COLO668 (cell line): ENCODE measurements at regions not wholly inside any gene's neighbourhood (a gene's known extent, or its start where the extent isn't known, plus 50 kb on each side); places are given as distances from the start of the nearest gene placed in this dataset.

Source experiments
- DNase-seq: peaks from one replicate; lab custom pipeline; 2025; ENCODE audit not compliant: unreplicated experiment; lab: John Stamatoyannopoulos, UW

DNA sequence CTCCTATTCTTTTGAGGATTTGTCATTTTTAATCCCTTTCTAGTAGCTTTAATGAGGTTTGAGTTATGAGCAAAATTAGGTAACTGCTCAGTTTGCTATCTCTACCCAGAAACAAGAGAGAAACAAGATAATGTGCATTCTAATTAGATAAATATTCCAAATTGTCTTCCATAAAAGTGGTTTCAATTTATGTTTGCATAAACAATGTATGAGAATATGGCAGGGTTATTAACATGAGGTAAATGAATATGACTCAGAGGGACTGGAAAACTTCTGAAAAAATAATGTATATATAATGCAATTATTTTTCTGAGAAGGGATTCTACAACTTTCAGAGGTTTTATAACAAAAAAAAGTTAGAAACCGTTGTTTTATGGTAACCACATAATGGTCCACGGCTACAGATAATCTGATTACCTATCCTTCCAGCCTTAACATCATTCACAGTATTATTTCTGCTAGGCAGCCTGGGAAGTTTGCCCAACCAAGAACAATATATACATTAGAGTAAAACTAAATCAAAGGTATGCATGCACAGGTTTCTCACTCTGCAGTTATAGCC, 101.2 kb downstream of the CRPPA start:
- DNase-seq, result no peak

GRCh38 chr7:16318989-16319915, 102.1 kb downstream of the CRPPA start:
- DNase-seq, result no peak

DNA sequence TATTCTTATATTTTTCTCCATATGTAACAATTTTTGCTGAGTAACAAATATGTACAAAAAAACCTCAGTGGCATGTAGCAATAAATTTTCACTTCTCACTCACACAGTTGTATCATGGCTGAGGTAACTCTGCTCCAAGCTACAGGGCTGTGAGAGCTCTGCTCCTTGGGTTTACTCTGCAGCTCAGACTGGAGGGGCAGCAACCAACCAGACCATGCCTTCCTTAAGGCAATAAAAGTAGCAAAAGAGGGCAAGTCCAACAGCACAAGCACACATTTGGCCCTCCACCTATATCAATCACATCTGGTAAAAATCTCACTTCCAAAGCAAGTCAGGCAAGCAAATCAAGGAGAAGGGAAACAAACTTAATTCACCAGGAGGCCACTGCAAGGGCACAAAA, 102.9 kb downstream of the CRPPA start:
- DNase-seq, result no peak

DNA sequence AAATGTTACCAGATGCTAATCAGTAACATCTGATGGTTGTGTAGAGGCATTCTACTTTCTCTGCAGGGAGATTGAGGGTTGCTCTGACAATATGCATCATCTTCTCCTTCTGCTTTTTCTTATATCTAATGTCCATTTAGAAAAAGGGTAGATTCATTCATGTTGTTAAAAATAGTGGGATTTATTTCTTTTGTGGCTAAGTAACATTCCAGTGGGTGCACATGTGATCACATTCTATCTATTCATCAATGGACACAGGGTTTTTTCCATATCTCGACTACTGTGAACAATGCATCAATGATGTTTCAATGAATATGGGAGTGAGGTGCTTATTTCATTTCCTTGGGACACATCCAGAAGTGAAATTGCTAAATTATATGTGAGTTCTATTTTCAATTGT, 103.9 kb downstream of the CRPPA start:
- DNase-seq, result no peak

DNA sequence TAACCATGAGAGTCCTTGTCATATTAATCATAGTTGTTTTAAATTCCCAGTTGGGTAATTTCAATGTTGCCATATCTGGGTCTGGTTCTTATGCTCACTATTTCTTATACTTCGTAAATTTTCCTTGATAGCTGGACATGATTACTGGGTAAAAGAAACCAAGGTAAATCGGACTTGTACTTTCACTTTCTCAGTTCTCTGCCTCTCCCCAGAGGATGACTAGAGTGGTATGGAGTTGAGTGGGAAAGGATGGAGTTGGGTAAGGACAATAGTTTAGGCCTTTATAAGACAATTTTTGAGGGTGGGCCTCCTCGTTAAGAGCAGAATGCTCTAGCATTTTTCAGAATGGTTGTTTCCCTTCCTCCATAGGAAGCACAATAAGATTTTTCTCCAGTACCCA, 106.1 kb downstream of the CRPPA start:
- DNase-seq, result no peak

GRCh38 chr7:16309129-16309528, 112.2 kb downstream of the CRPPA start:
- no peak for DNase-seq

DNA sequence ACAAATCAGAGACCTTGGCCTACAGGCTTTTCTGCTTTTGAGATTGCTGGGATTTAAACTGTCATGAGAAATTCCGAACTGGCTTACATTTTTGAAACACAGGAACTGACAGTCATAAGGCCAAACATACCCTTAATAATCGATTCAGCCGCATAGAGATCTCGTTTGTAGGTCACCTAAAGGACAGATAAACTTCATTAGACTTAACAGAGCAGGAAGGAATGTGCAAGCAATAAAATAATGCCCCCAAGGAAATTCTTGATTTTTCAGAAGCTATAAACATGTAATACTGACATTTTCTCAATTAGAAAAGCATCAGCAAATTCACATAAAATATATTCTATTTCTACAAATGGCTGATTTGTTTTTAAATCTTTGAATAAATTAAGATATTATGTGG, 120.0 kb downstream of the CRPPA start:
- DNase-seq, result no peak

DNA sequence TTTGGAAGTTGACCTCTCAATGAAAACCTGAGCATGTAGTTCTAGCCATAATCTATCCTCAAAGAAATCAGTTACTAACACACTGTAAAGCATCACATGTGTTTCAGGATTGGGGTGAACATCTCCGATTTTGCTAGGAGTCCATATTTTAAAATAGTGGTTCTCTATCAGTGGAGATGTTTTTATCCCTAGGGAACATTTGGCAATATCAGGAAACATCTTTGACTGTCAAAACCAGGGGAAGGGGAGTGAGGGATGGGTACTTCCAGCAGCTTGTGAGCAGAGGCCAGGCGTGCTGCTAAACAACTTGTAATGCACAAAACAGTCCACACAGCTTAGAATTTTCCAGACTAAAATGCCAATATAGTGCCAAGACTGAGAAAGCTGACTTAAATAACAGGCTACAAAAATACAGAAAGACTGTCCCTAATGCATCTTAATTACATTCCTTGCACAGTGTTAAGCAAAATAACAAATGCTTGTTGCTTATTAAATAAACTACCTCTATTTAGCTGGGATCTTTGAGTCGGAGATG, 120.9 kb downstream of the CRPPA start:
- no peak for DNase-seq

DNA sequence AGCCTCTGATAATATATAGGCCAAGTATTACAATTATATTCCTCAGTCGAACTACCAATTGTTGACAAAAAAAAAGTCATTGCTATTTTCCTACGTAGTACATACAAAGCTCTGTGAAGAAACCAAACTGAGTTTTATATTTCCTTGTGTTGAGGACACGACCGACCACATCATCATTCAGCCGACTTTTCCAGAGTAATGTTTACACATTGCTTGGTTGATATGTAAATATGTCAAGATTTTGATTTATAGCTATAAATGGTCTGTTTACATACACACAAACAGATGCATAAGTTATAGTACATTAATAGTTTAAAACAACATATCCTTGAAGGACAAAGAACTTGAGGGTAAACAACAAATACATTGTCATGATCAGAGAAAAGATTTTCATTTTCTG, 121.5 kb downstream of the CRPPA start:
- DNase-seq, result no peak

DNA sequence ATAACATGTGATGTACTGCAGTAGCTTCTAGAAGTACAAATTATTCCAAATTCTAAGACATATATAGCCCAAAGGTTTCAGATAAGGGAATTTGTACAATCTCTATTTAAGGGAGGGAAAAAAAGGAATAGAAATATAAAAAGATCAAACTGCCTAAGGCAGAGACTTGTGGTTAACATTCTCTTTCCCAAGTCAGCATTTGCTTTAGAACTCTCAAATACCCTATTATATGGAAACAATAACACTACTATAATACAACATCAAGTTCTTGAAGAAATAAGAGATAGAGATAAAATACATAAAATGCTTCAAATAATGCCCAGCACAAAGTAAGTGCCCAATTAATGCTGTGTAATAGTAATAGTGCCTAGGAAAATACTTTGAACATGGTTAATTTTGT, 123.1 kb downstream of the CRPPA start:
- DNase-seq, result no peak

DNA sequence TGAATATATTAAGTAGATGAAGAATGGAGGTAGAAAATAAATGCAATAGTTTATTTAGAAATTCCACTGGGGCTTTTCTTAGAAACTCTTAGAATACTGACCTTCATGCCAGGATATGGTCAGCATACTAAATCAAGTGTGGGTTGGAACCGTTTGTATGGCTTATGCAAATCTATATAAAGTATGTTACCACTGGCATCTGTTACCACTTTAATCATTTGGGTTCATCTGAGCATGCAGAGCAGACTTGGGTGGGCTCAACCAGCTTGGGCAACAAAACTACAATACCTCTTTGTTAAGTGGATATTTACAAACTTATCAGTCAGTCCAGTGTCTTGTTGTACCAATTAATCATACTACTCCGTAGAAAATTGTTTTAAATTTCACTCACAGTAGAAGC, 125.8 kb downstream of the CRPPA start:
- no peak for DNase-seq

GRCh38 chr7:16293669-16294425, 127.5 kb downstream of the CRPPA start:
- DNase-seq, result no peak

- no peak for DNase-seq
These were observed 136.8 kb downstream of the CRPPA start for GRCh38 chr7:16284581-16284980.

GRCh38 chr7:16278167-16278787, 143.1 kb downstream of the CRPPA start:
- DNase-seq, result no peak

- DNase-seq, result no peak
These were observed 149.2 kb downstream of the CRPPA start for GRCh38 chr7:16271990-16272665.

DNA sequence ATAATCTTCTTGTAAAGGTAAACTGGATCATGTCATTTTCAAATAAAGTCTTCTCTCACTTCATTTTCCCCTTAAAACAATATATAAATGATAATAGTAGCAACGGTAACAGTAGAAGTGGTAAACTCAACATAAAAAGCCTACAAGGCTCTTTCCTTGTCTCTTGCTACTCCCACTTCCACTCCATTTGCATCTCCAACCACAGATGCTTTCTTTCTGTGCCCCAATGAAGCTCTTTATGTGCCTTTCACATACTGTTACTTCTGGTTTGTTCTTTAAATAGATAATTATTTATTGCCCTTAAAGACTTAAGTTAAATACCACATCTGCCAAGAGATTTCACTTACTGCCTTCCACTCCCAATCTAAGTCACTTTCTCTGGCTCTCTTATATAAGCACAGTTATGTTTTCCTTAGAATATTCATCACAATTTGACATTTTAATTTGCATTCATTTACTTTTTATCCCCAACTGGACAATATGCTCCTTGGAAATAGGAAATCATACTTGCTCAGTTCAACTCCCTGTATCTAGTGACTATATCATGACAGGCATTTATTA, 149.9 kb downstream of the CRPPA start:
- DNase-seq, result no peak

- no peak for DNase-seq
These were observed 150.5 kb downstream of the CRPPA start for GRCh38 chr7:16270844-16271243.

GRCh38 chr7:16268821-16269768, 152.2 kb downstream of the CRPPA start:
- DNase-seq, result no peak
